ENCODE measurements at regions not wholly inside any gene's neighbourhood (a gene's known extent, or its start where the extent isn't known, plus 50 kb on each side); places are given as distances from the start of the nearest gene placed in this dataset.

GRCh38 chr1:243930822-243931671, 81.0 kb upstream of the AKT3 start:
- Histone ChIP-seq H3K4me1 (no peaks in the 10 kb centered on the region), H3K27ac (no peak overlapping the region), H3K27me3 (no peaks in the 10 kb centered on the region), H3K4me3 (no peak overlapping the region), H3K9me3 (no peaks in the 10 kb centered on the region), H3K36me3 (no peaks in the 10 kb centered on the region)
- no peak for TF ChIP-seq POLR2A (IDR thresholded peaks at IDR 0.05)
- TF ChIP-seq, protein P1, sequence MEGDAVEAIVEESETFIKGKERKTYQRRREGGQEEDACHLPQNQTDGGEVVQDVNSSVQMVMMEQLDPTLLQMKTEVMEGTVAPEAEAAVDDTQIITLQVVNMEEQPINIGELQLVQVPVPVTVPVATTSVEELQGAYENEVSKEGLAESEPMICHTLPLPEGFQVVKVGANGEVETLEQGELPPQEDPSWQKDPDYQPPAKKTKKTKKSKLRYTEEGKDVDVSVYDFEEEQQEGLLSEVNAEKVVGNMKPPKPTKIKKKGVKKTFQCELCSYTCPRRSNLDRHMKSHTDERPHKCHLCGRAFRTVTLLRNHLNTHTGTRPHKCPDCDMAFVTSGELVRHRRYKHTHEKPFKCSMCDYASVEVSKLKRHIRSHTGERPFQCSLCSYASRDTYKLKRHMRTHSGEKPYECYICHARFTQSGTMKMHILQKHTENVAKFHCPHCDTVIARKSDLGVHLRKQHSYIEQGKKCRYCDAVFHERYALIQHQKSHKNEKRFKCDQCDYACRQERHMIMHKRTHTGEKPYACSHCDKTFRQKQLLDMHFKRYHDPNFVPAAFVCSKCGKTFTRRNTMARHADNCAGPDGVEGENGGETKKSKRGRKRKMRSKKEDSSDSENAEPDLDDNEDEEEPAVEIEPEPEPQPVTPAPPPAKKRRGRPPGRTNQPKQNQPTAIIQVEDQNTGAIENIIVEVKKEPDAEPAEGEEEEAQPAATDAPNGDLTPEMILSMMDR (IDR thresholded peaks at IDR 0.05), result no peak
- no peak for DNase-seq
- intact Hi-C loops (cut with DNase I; ENCODE audit: low total_unique reads), result no loop called here

DNA sequence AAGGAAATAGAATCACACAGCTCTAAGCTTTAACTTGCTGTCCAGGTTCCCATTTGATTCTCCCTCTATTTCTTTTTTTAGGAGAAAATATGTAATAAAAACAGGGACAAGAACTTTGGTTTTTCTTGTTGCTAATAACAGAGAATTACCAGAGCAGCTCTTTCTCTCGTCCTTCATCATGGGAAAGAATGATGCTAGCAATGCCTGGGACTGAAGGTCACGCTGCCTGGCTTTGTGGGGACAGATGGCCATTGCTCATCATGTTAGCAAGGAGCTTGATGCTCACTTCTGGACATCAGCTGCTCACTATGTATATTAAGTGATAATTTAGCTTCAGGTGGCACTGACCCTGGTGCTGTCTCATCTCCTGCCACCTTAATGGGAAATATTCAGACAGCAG, 77.3 kb upstream of the AKT3 start:
- no peak overlapping the region for H3K27ac ChIP-seq
- intact Hi-C loops (cut with DNase I; ENCODE audit: low total_unique reads), result no loop called here
- no peaks in the 10 kb centered on the region for H3K27me3 ChIP-seq
- TF ChIP-seq, protein P1 (IDR thresholded peaks at IDR 0.05), result no peak
- no peak for TF ChIP-seq POLR2A (IDR thresholded peaks at IDR 0.05)
- H3K4me3 ChIP-seq, result no peak overlapping the region
- DNase-seq, result no peak
- H3K36me3 ChIP-seq, result no peaks in the 10 kb centered on the region
- H3K9me3 ChIP-seq, result no peaks in the 10 kb centered on the region
- H3K4me1 ChIP-seq, result no peaks in the 10 kb centered on the region

DNA sequence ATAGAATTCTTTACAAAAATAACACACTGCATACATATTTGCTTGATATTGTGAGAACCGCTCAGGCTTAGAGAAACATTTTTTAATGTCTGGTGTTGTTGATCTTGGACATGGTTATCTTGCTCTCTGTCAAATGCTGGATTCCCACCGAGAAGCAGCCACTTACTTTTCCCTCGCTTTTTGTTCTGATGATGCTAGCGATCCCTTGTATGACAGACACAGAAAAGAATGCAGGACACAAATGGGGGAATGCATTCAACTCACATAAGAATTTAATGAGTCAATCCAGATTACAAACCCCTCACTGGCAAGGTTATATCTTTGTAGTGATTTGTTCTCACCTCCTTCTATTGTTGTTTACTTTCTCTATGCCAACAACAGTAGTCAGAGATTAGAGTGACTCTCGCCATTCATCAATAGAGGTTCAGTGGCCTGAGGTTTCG, 76.8 kb upstream of the AKT3 start:
- TF ChIP-seq, protein P1 (IDR thresholded peaks at IDR 0.05), result no peak
- TF ChIP-seq POLR2A (IDR thresholded peaks at IDR 0.05), result no peak

GRCh38 chr1:243926299-243926698, 76.3 kb upstream of the AKT3 start:
- H3K9me3 ChIP-seq, result no peaks in the 10 kb centered on the region
- intact Hi-C loops (cut with DNase I; ENCODE audit: low total_unique reads), result no loop called here
- H3K27me3 ChIP-seq, result no peaks in the 10 kb centered on the region
- no peak overlapping the region for H3K27ac ChIP-seq
- no peak overlapping the region for H3K4me3 ChIP-seq
- H3K4me1 ChIP-seq, result no peaks in the 10 kb centered on the region
- TF ChIP-seq POLR2A (IDR thresholded peaks at IDR 0.05), result no peak
- TF ChIP-seq, protein P1 (IDR thresholded peaks at IDR 0.05), result no peak
- DNase-seq, result no peak
- H3K36me3 ChIP-seq, result no peaks in the 10 kb centered on the region

More for the DNA sequence above, 76.8 kb upstream of the AKT3 start:
- no peak for DNase-seq
- Histone ChIP-seq H3K9me3 (no peaks in the 10 kb centered on the region), H3K4me3 (no peak overlapping the region), H3K36me3 (no peaks in the 10 kb centered on the region), H3K27me3 (no peaks in the 10 kb centered on the region), H3K27ac (no peak overlapping the region), H3K4me1 (no peaks in the 10 kb centered on the region)
- intact Hi-C loops (cut with DNase I; ENCODE audit: low total_unique reads), result no loop called here

DNA sequence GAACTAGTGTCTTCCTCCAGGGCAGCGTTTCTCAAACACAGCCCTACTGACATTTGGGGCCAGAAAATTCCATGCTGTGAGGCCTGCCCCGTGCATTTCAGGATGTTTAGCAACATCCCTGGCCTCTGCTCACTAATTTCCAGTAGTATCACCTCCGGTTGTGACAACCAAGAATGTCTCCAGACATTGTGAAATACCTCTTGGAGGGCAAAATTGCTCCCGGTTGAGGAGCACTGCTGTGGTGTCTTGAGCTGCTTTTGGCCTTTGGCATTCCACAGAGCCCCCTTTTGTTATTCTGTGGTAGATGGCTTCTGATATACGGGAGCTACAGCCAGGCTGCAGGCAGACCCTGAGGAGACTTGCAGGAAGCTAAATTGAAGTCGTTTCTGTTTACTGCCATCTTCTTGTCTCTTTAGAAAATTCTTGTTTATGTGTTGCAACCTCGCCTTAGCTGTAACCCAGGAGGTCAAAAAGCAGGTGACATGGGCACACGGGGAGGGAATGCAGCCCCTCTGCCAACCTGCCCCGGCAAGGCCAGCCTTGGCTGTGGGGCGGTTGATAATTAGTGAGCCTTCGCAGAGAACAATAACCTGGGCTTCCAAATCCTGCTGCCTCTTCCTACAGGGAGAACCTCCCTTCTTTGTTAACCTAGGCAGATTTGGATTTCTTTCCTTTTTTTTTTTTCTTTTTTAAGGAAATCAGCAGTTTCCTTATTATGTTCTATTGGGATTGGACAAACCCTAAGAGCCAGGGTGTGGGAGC, 74.7 kb upstream of the AKT3 start:
- Histone ChIP-seq H3K27ac (no peak overlapping the region), H3K4me3 (no peak overlapping the region), H3K4me1 (no peaks in the 10 kb centered on the region), H3K27me3 (no peaks in the 10 kb centered on the region), H3K36me3 (no peaks in the 10 kb centered on the region), H3K9me3 (no peaks in the 10 kb centered on the region)
- no peak for DNase-seq
- no peak for TF ChIP-seq POLR2A (IDR thresholded peaks at IDR 0.05)
- TF ChIP-seq, protein P1 (IDR thresholded peaks at IDR 0.05), result no peak
- intact Hi-C loops (cut with DNase I; ENCODE audit: low total_unique reads), result no loop called here
